Activated CD4-positive, alpha-beta T cell treated with anti-CD3 and anti-CD28 coated beads, Interleukin-2, amount 50 U/mL, for 16 hours (primary cell): ENCODE measurements at regions not wholly inside any gene's neighbourhood (a gene's known extent, or its start where the extent isn't known, plus 50 kb on each side); places are given as distances from the start of the nearest gene placed in this dataset.
A peak's percentile ranks its signal among the peaks of the same experiment; 100 is the strongest.

ENCODE experiments used
- DNase-seq: peaks from one replicate; pipeline ENCODE4 v3.0.0-alpha.2; 2020

GRCh38 chr2:19538411-19538963 lies 180.1 kb upstream of the OSR1 start:
- no peak for DNase-seq

DNA sequence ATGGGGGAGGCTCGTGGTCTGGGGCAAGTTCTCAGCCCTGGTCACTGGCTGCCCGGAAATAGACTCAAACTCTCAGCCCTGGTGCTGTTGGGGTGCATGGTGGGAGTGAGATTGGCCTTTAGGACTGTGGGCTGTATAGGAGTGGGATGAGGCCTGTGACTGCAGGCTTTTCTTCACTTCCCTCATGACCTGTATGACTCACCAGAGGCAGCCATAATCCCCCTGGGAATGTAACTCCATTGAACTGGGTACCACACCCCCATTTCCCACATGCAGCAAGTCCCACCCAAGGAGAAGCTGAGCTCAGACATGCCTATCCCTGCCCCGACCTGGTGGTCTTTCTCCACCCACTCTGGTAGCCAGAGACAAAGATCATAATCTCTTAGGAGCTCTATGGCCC lies 177.7 kb upstream of the OSR1 start:
- no peak for DNase-seq

DNA sequence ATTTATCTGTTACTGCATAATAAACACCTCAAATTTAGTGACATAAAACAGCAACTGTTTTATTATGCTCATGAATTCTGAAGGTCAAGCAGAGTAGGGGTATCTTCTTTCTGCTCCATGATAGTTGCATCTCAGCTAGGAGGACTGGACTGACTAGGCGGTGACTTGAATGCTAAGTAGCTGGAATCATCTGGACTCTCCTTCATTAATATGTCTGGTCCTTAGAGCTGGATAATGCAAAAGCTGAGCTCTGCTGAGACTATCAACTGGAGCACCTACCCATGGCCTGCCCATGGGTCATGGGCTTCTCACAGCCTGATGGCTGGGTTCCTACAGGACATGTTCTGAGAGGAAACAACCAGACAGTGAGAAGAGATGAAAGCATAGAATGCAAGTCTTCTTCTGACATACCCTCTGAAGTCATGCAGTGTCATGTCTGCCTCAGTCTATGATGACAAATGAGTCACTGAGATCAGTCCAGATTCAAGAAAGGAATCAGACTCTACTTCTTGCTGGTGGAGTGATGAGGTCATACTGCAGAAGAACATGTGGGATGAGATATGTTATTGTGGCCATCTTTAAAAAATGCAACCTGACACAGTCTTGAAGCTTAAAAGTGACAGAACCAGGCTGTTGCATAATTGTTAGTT lies 174.2 kb upstream of the OSR1 start:
- DNase-seq = no peak

DNA sequence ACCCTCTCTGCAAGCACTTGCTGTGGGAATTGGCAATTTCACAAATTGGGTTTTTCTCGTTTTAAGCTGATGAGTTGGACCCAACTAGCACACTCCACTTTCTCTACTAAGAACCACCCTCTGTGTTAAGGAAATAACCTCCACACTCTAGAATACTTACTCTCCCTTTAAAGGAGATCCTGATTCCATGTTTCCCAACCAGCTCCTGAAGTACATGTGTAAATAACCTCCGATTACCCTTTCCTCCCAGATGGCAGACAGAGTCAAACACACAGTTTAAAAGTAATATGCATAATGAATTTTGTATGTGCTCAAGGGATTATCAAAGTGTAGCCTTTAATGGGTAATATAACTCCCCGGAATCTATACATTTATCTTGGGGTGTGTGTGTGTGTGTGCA lies 171.3 kb upstream of the OSR1 start:
- no peak for DNase-seq

GRCh38 chr2:19527771-19528170 lies 169.3 kb upstream of the OSR1 start:
- DNase-seq = no peak

GRCh38 chr2:19525313-19525712 lies 166.9 kb upstream of the OSR1 start:
- DNase-seq = no peak

DNA sequence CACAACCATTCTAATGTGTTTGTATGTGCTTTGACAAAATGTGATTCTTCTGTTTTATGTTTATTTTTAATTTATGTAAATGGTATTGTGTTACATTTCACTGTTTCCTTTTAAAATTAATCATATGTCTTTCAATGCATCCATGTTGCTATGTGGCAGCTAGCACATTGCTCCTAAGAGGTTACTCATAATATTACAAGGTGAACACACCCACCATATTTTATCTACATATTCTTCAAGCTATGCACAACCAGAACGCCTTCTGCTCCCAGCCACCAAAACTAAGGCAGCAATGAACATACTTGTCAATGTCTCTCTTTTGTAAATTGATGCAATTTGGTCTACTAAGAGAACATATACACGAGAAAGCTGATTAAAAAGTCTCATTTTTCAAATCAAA lies 160.6 kb upstream of the OSR1 start:
- DNase-seq = no peak

- DNase-seq = no peak
Observed at GRCh38 chr2:19507137-19507536, 148.7 kb upstream of the OSR1 start.

- DNase-seq = no peak
Observed at GRCh38 chr2:19505199-19506136, 147.0 kb upstream of the OSR1 start.

GRCh38 chr2:19504400-19505198 lies 146.2 kb upstream of the OSR1 start:
- DNase-seq = no peak

DNA sequence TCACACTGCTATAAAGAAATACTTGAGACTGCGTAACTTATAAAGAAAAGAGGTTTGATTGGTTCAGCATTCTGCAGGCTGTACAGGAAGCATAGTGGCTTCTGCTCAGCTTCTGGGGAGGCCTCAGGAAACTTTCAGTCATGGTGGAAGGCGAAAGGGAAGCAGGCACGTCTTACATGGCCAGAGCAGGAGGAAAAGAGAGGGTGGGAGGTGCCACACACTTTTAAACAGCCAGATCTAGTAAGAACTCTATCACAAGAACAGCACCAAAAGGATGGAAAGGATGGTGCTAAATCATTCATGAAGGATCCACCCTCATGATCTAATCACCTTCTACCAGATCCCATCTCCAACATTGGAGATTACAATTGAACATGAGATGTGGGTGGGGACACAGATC lies 145.5 kb upstream of the OSR1 start:
- DNase-seq = no peak

DNA sequence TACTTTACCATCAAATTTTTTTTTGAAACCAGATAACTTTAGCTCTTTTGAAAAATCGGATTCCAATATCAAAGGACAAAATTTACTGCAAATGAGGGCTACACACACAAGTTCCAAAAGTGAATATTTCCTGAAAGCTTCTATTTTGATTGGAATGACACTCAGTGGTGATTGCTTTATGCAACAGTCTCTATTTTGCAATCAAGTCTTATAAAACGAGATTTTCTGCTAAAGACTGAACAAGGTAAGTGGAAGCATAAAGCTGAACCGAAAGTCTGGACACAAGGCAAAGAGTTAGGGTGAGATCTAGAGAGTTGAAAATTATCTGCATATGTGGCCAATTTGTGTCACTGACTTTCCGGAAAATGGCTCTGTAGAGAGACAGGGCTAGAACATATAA lies 145.0 kb upstream of the OSR1 start:
- DNase-seq = no peak

- no peak for DNase-seq
Observed at GRCh38 chr2:19500126-19500525, 141.7 kb upstream of the OSR1 start.

DNA sequence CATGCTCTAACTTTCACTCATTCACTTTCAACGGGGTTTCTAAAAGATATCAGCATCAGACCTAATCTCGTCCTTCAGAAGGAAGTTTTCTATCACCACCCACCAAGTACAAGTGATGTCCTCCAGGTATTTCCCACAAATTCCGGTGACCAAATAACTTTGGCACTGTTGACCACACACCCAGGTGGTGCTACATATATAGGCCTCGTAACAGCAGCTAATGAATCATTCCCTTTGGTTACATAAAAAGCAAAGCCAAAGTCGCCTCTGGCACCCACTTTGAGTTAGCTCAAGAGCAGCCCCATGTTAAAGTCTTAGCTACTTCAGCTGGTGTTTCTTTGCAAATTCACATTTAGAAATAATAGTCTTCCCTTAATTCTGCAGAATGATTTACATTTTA lies 138.2 kb upstream of the OSR1 start:
- DNase-seq = no peak

GRCh38 chr2:19494241-19494640 lies 135.8 kb upstream of the OSR1 start:
- DNase-seq = no peak

GRCh38 chr2:19491796-19492195 lies 133.4 kb upstream of the OSR1 start:
- DNase-seq = no peak

GRCh38 chr2:19490846-19491435 lies 132.5 kb upstream of the OSR1 start:
- no peak for DNase-seq

- DNase-seq = peak; percentile 78
Observed at GRCh38 chr2:19488009-19488691, 129.7 kb upstream of the OSR1 start.

GRCh38 chr2:19484736-19485135 lies 126.3 kb upstream of the OSR1 start:
- no peak for DNase-seq

DNA sequence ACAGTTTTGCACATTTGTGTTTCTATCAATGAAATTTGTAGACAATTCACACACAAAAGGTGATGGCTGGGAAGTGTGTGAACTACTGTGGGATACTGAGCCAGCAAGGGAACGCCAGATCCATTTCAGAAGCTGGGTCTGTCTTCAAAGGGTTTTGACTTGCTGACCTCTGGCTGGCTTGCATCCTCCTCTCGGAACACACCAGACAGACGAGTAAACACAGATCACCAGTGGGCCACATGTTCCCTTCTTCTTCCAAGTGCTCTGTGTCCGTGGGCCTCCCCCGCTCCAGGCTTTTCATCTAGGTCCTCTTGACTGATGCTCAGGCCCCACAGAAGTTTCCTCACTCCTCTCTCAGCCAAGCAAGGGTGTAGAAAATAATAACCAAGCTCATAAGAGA lies 122.2 kb upstream of the OSR1 start:
- no peak for DNase-seq

GRCh38 chr2:19479666-19480065 lies 121.2 kb upstream of the OSR1 start:
- DNase-seq = no peak

GRCh38 chr2:19478409-19478808 lies 120.0 kb upstream of the OSR1 start:
- DNase-seq = no peak
